GM23338 (cell line): ENCODE measurements at regions not wholly inside any gene's neighbourhood (a gene's known extent, or its start where the extent isn't known, plus 50 kb on each side); places are given as distances from the start of the nearest gene placed in this dataset.

Experiments used
- ATAC-seq: fragments of 200-7000 bp; cut with Tn5 transposase; 3 replicates; pipeline ENCODE4 v1.9.1; 2020
- DNase-seq: peaks from one replicate; pipeline ENCODE4 v3.0.0-alpha.2; 2015; ENCODE audit warnings: low spot score
- H2AFZ ChIP-seq: fragments of 200-600 bp; sonication (generic); 2 replicates; pipeline ENCODE4 v1.8.0; 2016; ENCODE audit warnings: antibody characterized with exemption, mild to moderate bottlenecking, moderate library complexity
- H3F3A ChIP-seq: fragments of 200-600 bp; sonication (generic); replicated peaks from 2 replicates; pipeline ENCODE4 v1.8.0; 2017; ENCODE audit warnings: antibody characterized with exemption, mixed run types, low read depth
- H3K27ac ChIP-seq: fragments of 200-600 bp; sonication (generic); 2 replicates; pipeline ENCODE4 v1.6.1; 2016; ENCODE audit warnings: low read depth
- H3K27me3 ChIP-seq: fragments of 200-600 bp; sonication (generic); 2 replicates; pipeline ENCODE4 v1.8.0; 2016; ENCODE audit warnings: mild to moderate bottlenecking, mixed run types, moderate library complexity; ENCODE audit not compliant: insufficient read depth
- H3K36me3 ChIP-seq: fragments of 200-600 bp; sonication (generic); 2 replicates; pipeline ENCODE4 v1.8.0; 2016; ENCODE audit warnings: mild to moderate bottlenecking; ENCODE audit not compliant: insufficient read depth
- H3K4me1 ChIP-seq: fragments of 200-600 bp; sonication (generic); 2 replicates; pipeline ENCODE4 v1.8.0; 2016; ENCODE audit warnings: mild to moderate bottlenecking, moderate library complexity; ENCODE audit not compliant: insufficient read depth
- H3K4me2 ChIP-seq: fragments of 200-600 bp; sonication (generic); 2 replicates; pipeline ENCODE4 v1.7.1; 2017; ENCODE audit warnings: mixed run types
- H3K4me3 ChIP-seq: fragments of 200-600 bp; sonication (generic); 2 replicates; pipeline ENCODE4 v1.6.1; 2016; ENCODE audit warnings: mixed run types
- H3K79me2 ChIP-seq: fragments of 200-600 bp; sonication (generic); replicated peaks from 2 replicates; pipeline ENCODE4 v1.8.0; 2017; ENCODE audit warnings: mild to moderate bottlenecking; ENCODE audit not compliant: insufficient read depth
- H3K9me2 ChIP-seq: fragments of 200-600 bp; sonication (generic); 2 replicates; pipeline ENCODE4 v1.8.0; 2017; ENCODE audit not compliant: insufficient read depth
- H4K20me1 ChIP-seq: fragments of 200-600 bp; sonication (generic); replicated peaks from 2 replicates; pipeline ENCODE4 v1.8.0; 2017; ENCODE audit warnings: mild to moderate bottlenecking; ENCODE audit not compliant: insufficient read depth
- H3K27ac Mint-ChIP-seq: 2 replicates; pipeline ENCODE4 v1.8.0; 2020; ENCODE audit warnings: inconsistent platforms, mild to moderate bottlenecking, moderate library complexity, mixed read lengths
- H3K27me3 Mint-ChIP-seq: 3 replicates; pipeline ENCODE4 v1.8.0; 2022; ENCODE audit warnings: low read depth, mild to moderate bottlenecking, moderate library complexity, mixed read lengths, inconsistent platforms; ENCODE audit not compliant: insufficient read depth, poor library complexity
- H3K36me3 Mint-ChIP-seq: 3 replicates; pipeline ENCODE4 v1.8.0; 2021; ENCODE audit warnings: low read depth, mild to moderate bottlenecking, inconsistent platforms, moderate library complexity, mixed read lengths
- H3K4me1 Mint-ChIP-seq: 3 replicates; pipeline ENCODE4 v1.8.0; 2020; ENCODE audit warnings: mild to moderate bottlenecking, inconsistent platforms, mixed read lengths
- H3K4me3 Mint-ChIP-seq: 3 replicates; pipeline ENCODE4 v1.8.0; 2021; ENCODE audit warnings: moderate library complexity, mild to moderate bottlenecking, inconsistent platforms, mixed read lengths
- H3K9me3 Mint-ChIP-seq: 3 replicates; pipeline ENCODE4 v1.8.0; 2020; ENCODE audit warnings: moderate library complexity, mild to moderate bottlenecking, inconsistent platforms, mixed read lengths
- CREB1 ChIP-seq: fragments of 250-450 bp; sonication (Bioruptor Pico); IDR thresholded peaks from 2 replicates; pipeline ENCODE4 v1.5.0; 2020; ENCODE audit warnings: low read depth, mild to moderate bottlenecking, moderate library complexity
- EZH2 ChIP-seq: fragments of 200-600 bp; sonication (generic); IDR thresholded peaks from one replicate; pipeline ENCODE4 v1.8.0; 2017; ENCODE audit warnings: antibody characterized with exemption, mild to moderate bottlenecking, low read depth; ENCODE audit not compliant: unreplicated experiment
- EZH2phosphoT487 ChIP-seq: fragments of 200-600 bp; sonication (generic); IDR thresholded peaks from one replicate; pipeline ENCODE4 v1.8.1; 2018; ENCODE audit warnings: antibody characterized with exemption; ENCODE audit not compliant: unreplicated experiment
- POLR2AphosphoS5 ChIP-seq: IDR thresholded peaks from 2 replicates; pipeline ENCODE4 v1.6.1; 2016; ENCODE audit warnings: antibody characterized with exemption, low read depth
- STAT1 ChIP-seq: IDR thresholded peaks from one replicate; pipeline ENCODE4 v1.6.1; 2016; ENCODE audit warnings: antibody characterized with exemption; ENCODE audit not compliant: unreplicated experiment
- ZNF114 ChIP-seq: fragments of 250-450 bp; sonication (Bioruptor Pico); IDR thresholded peaks from 2 replicates; pipeline ENCODE4 v1.5.0; 2020; ENCODE audit warnings: mild to moderate bottlenecking, moderate library complexity
- TF ChIP-seq, protein P1 (sequence below): IDR thresholded peaks from one replicate; pipeline ENCODE4 v1.6.1; 2018; ENCODE audit warnings: antibody characterized with exemption; ENCODE audit not compliant: unreplicated experiment
- TF ChIP-seq, protein P2 (sequence below), 2 experiments: fragments of 200-600 bp in 1 of 2; sonication (generic) in 1 of 2; conservative IDR thresholded peaks; 2 replicates each; pipeline versions ENCODE4 v1.5.1 to v1.6.1; 2016 to 2017; ENCODE audit warnings: antibody characterized with exemption in 2 of 2, low read depth in 2 of 2, mild to moderate bottlenecking in 2 of 2, moderate library complexity in 1 of 2
- TF ChIP-seq, protein P3 (sequence below): IDR thresholded peaks from 2 replicates; pipeline ENCODE4 v1.6.1; 2016; ENCODE audit warnings: antibody characterized with exemption

DNA sequence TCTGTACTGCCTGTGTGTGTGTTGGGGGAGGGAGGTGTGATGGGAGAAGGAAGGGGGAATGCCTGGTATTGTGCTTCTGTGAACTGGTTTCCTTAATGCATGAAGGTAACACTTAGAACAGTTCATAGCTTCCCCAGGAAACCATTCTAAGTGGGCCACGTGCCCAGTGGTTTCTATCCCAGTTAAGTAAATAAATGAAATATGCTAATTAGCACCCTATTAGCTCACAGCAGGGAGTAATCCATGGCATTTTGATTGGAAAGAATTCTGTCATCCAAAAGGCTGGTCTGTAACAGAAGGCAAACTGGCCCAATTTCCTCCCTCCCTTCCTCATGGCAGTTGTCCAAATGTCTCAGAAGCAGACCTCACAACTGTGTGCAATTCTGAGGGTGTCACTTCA, 199.3 kb downstream of the TTLL7 start:
- no peak; the same call in 1 of the 3 replicates for ATAC-seq

More for the DNA sequence above, 199.3 kb downstream of the TTLL7 start:
- H3K9me3 Mint-ChIP-seq, result no peaks in the 10 kb centered on the region
- no peak for DNase-seq
- no peaks in the 10 kb centered on the region for H3K27me3 Mint-ChIP-seq
- H3K4me1 ChIP-seq, result peaks cover 4% of the 10 kb centered on the region; the same call in 1 of the 2 replicates
- no peak overlapping the region for H3K4me3 ChIP-seq
- no peak overlapping the region for H3K4me2 ChIP-seq
- TF ChIP-seq EZH2phosphoT487 (no peak), STAT1 (no peak), CREB1 (CRISPR knock-in tag) (no peak), EZH2 (no peak), POLR2AphosphoS5 (no peak), ZNF114 (no peak)
- TF ChIP-seq, protein P1, sequence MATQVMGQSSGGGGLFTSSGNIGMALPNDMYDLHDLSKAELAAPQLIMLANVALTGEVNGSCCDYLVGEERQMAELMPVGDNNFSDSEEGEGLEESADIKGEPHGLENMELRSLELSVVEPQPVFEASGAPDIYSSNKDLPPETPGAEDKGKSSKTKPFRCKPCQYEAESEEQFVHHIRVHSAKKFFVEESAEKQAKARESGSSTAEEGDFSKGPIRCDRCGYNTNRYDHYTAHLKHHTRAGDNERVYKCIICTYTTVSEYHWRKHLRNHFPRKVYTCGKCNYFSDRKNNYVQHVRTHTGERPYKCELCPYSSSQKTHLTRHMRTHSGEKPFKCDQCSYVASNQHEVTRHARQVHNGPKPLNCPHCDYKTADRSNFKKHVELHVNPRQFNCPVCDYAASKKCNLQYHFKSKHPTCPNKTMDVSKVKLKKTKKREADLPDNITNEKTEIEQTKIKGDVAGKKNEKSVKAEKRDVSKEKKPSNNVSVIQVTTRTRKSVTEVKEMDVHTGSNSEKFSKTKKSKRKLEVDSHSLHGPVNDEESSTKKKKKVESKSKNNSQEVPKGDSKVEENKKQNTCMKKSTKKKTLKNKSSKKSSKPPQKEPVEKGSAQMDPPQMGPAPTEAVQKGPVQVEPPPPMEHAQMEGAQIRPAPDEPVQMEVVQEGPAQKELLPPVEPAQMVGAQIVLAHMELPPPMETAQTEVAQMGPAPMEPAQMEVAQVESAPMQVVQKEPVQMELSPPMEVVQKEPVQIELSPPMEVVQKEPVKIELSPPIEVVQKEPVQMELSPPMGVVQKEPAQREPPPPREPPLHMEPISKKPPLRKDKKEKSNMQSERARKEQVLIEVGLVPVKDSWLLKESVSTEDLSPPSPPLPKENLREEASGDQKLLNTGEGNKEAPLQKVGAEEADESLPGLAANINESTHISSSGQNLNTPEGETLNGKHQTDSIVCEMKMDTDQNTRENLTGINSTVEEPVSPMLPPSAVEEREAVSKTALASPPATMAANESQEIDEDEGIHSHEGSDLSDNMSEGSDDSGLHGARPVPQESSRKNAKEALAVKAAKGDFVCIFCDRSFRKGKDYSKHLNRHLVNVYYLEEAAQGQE, result no peak
- TF ChIP-seq, protein P2, sequence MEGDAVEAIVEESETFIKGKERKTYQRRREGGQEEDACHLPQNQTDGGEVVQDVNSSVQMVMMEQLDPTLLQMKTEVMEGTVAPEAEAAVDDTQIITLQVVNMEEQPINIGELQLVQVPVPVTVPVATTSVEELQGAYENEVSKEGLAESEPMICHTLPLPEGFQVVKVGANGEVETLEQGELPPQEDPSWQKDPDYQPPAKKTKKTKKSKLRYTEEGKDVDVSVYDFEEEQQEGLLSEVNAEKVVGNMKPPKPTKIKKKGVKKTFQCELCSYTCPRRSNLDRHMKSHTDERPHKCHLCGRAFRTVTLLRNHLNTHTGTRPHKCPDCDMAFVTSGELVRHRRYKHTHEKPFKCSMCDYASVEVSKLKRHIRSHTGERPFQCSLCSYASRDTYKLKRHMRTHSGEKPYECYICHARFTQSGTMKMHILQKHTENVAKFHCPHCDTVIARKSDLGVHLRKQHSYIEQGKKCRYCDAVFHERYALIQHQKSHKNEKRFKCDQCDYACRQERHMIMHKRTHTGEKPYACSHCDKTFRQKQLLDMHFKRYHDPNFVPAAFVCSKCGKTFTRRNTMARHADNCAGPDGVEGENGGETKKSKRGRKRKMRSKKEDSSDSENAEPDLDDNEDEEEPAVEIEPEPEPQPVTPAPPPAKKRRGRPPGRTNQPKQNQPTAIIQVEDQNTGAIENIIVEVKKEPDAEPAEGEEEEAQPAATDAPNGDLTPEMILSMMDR (conservative IDR thresholded peaks at IDR 0.05; ENCODE audit: low read depth in 2 of 2), result no peak
- TF ChIP-seq, protein P3, sequence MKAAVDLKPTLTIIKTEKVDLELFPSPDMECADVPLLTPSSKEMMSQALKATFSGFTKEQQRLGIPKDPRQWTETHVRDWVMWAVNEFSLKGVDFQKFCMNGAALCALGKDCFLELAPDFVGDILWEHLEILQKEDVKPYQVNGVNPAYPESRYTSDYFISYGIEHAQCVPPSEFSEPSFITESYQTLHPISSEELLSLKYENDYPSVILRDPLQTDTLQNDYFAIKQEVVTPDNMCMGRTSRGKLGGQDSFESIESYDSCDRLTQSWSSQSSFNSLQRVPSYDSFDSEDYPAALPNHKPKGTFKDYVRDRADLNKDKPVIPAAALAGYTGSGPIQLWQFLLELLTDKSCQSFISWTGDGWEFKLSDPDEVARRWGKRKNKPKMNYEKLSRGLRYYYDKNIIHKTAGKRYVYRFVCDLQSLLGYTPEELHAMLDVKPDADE, result no peak
- no peak overlapping the region for H2AFZ ChIP-seq
- H3F3A ChIP-seq, result no peaks in the 10 kb centered on the region
- H3K4me3 Mint-ChIP-seq, result no peak overlapping the region
- H3K27ac ChIP-seq, result no peak overlapping the region
- no peaks in the 10 kb centered on the region for H3K27me3 ChIP-seq
- no peaks in the 10 kb centered on the region for H3K36me3 ChIP-seq
- H3K79me2 ChIP-seq, result no peaks in the 10 kb centered on the region
- no peaks in the 10 kb centered on the region for H3K36me3 Mint-ChIP-seq
- peaks cover 27% of the 10 kb centered on the region for H3K4me1 Mint-ChIP-seq
- no peak overlapping the region for H3K27ac Mint-ChIP-seq
- H4K20me1 ChIP-seq, result no peaks in the 10 kb centered on the region
- H3K9me2 ChIP-seq, result peaks cover 11% of the 10 kb centered on the region
